IMR-90 (cell line): ENCODE measurements at regions not wholly inside any gene's neighbourhood (a gene's known extent, or its start where the extent isn't known, plus 50 kb on each side); places are given as distances from the start of the nearest gene placed in this dataset.

ENCODE experiments used
- ATAC-seq: fragments of 200-7000 bp; cut with Tn5 transposase; 2 replicates; pipeline ENCODE4 v1.9.1; 2020; ENCODE audit warnings: low read depth, mild to moderate bottlenecking, moderate library complexity
- BruUV-seq: library from RNA; stranded (reverse); fragments of 400-500 nt; replicated peaks from 2 replicates; lab custom pipeline; 2021; lab: Mats Ljungman, UMichigan
- CTCF ChIA-PET: fragments of 300-600 bp; formaldehyde crosslinking; extraction: SDS; loops from one replicate; lab custom pipeline; 2021; ENCODE audit warnings: antibody characterized with exemption; lab: Yijun Ruan, JAX
- POLR2A ChIA-PET: fragments of 300-600 bp; sonication (Branson Sonifier 250); formaldehyde crosslinking; loops from one replicate; lab custom pipeline; 2022; ENCODE audit warnings: antibody characterized with exemption; ENCODE audit not compliant: unreplicated experiment; lab: Charles Lee
- DNase-seq: peaks from one replicate; pipeline ENCODE4 v3.0.0; 2013
- H2AFZ ChIP-seq: replicated peaks from 2 replicates; pipeline ENCODE3; 2013; ENCODE audit warnings: low read length, mild to moderate bottlenecking; ENCODE audit not compliant: poor library complexity
- H2AK5ac ChIP-seq: 2 replicates; pipeline ENCODE4 v1.6.1; 2013; ENCODE audit warnings: low read depth, low read length, inconsistent platforms
- H2AK9ac ChIP-seq: replicated peaks from 2 replicates; pipeline ENCODE3; 2013; ENCODE audit warnings: mild to moderate bottlenecking, low read depth, low read length, moderate library complexity; ENCODE audit not compliant: poor library complexity
- H2BK120ac ChIP-seq: 2 replicates; pipeline ENCODE4 v1.6.1; 2013; ENCODE audit warnings: low read depth, low read length, inconsistent platforms
- H2BK15ac ChIP-seq: 3 replicates; pipeline ENCODE4 v1.6.1; 2013; ENCODE audit warnings: low read depth, low read length, inconsistent platforms
- H2BK20ac ChIP-seq: 2 replicates; pipeline ENCODE4 v1.6.1; 2013; ENCODE audit warnings: low read depth, mild to moderate bottlenecking, inconsistent platforms, low read length, moderate library complexity
- H2BK5ac ChIP-seq: 2 replicates; pipeline ENCODE4 v1.6.1; 2013; ENCODE audit warnings: mild to moderate bottlenecking, low read depth, low read length, inconsistent platforms; ENCODE audit not compliant: poor library complexity, severe bottlenecking
- H3K14ac ChIP-seq: replicated peaks from 2 replicates; pipeline ENCODE4 v1.6.1; 2013; ENCODE audit warnings: low read depth, low read length, inconsistent platforms
- H3K18ac ChIP-seq: 2 replicates; pipeline ENCODE4 v1.6.1; 2013; ENCODE audit warnings: low read depth, low read length, control low read depth
- H3K23ac ChIP-seq: 2 replicates; pipeline ENCODE4 v1.6.1; 2013; ENCODE audit warnings: low read depth, low read length, inconsistent platforms
- H3K27ac ChIP-seq: 2 replicates; pipeline ENCODE4 v1.5.1; 2013; ENCODE audit warnings: mild to moderate bottlenecking, control low read depth, low read length; ENCODE audit not compliant: insufficient read depth
- H3K27me3 ChIP-seq: 2 replicates; pipeline ENCODE4 v1.6.1; 2013; ENCODE audit warnings: low read length; ENCODE audit not compliant: control insufficient read depth, insufficient read depth
- H3K36me3 ChIP-seq: 2 replicates; pipeline ENCODE4 v1.6.1; 2013; ENCODE audit warnings: low read length, mixed read lengths; ENCODE audit not compliant: control insufficient read depth, insufficient read depth
- H3K4ac ChIP-seq: 2 replicates; pipeline ENCODE4 v1.6.1; 2013; ENCODE audit warnings: low read depth, low read length, inconsistent platforms
- H3K4me1 ChIP-seq: 2 replicates; pipeline ENCODE4 v1.6.1; 2013; ENCODE audit warnings: low read length, mixed read lengths; ENCODE audit not compliant: control insufficient read depth, insufficient read depth
- H3K4me2 ChIP-seq: 2 replicates; pipeline ENCODE4 v1.6.1; 2013; ENCODE audit warnings: low read depth, mild to moderate bottlenecking, control low read depth, low read length, moderate library complexity
- H3K4me3 ChIP-seq: 2 replicates; pipeline ENCODE4 v1.5.1; 2013; ENCODE audit warnings: low read depth, mild to moderate bottlenecking, control low read depth, low read length, moderate library complexity; ENCODE audit not compliant: insufficient read depth
- H3K56ac ChIP-seq: 2 replicates; pipeline ENCODE4 v1.6.1; 2013; ENCODE audit warnings: low read length, inconsistent platforms; ENCODE audit not compliant: insufficient read depth; ENCODE audit errors: extremely low read depth
- H3K79me1 ChIP-seq, 2 experiments: 2 replicates each; pipeline ENCODE4 v1.6.1; 2013; ENCODE audit warnings: low read length in 2 of 2, inconsistent platforms in 1 of 2, low read depth in 1 of 2
- H3K9ac ChIP-seq: 2 replicates; pipeline ENCODE4 v1.6.1; 2013; ENCODE audit warnings: low read depth, low read length, control low read depth
- H3K9me1 ChIP-seq: 2 replicates; pipeline ENCODE4 v1.6.1; 2013; ENCODE audit warnings: low read length, inconsistent platforms; ENCODE audit not compliant: insufficient read depth
- H3K9me3 ChIP-seq: 2 replicates; pipeline ENCODE4 v1.6.1; 2013; ENCODE audit warnings: low read length; ENCODE audit not compliant: control insufficient read depth, insufficient read depth
- H4K20me1 ChIP-seq: 2 replicates; pipeline ENCODE4 v1.6.1; 2013; ENCODE audit warnings: low read length, inconsistent platforms; ENCODE audit not compliant: insufficient read depth
- H4K5ac ChIP-seq: 2 replicates; pipeline ENCODE4 v1.6.1; 2013; ENCODE audit warnings: mild to moderate bottlenecking, low read depth, low read length, control low read depth
- H4K8ac ChIP-seq, 2 experiments: 2 replicates each; pipeline ENCODE4 v1.6.1; 2013; ENCODE audit warnings: low read depth in 2 of 2, low read length in 2 of 2, control low read depth in 1 of 2, inconsistent platforms in 1 of 2
- H4K91ac ChIP-seq: 2 replicates; pipeline ENCODE4 v1.6.1; 2013; ENCODE audit warnings: low read depth, low read length, inconsistent platforms; ENCODE audit not compliant: insufficient read depth
- BHLHE40 ChIP-seq: fragments of 150-350 bp; IDR thresholded peaks from 2 replicates; pipeline ENCODE4 v1.6.1; 2016; ENCODE audit warnings: mild to moderate bottlenecking, low read depth, low read length
- CEBPB ChIP-seq: IDR thresholded peaks from 2 replicates; pipeline ENCODE4 v1.6.1; 2012; ENCODE audit warnings: low read depth, low read length, improper control_type of control experiment
- MAFK ChIP-seq: IDR thresholded peaks from 2 replicates; pipeline ENCODE4 v1.6.1; 2012; ENCODE audit warnings: low read depth, low read length, improper control_type of control experiment
- MAZ ChIP-seq: IDR thresholded peaks from 2 replicates; pipeline ENCODE4 v1.6.1; 2012; ENCODE audit warnings: low read depth, mild to moderate bottlenecking, low read length, improper control_type of control experiment, moderate library complexity, borderline replicate concordance
- MXI1 ChIP-seq: IDR thresholded peaks from 2 replicates; pipeline ENCODE4 v1.6.1; 2012; ENCODE audit warnings: low read depth, mild to moderate bottlenecking, low read length, moderate library complexity, borderline replicate concordance
- POLR2A ChIP-seq: IDR thresholded peaks from 2 replicates; pipeline ENCODE4 v1.6.1; 2012; ENCODE audit warnings: mild to moderate bottlenecking, low read depth, low read length
- RAD21 ChIP-seq: IDR thresholded peaks from 2 replicates; pipeline ENCODE4 v1.6.1; 2012; ENCODE audit warnings: low read length, improper control_type of control experiment
- RFX5 ChIP-seq: IDR thresholded peaks from 2 replicates; pipeline ENCODE4 v1.8.0; 2012; ENCODE audit warnings: low read depth, mild to moderate bottlenecking, low read length, moderate library complexity
- SMC3 ChIP-seq: fragments of 150-350 bp; IDR thresholded peaks from 2 replicates; pipeline ENCODE4 v1.6.1; 2016; ENCODE audit warnings: low read depth, mild to moderate bottlenecking, antibody characterized with exemption, low read length, moderate library complexity
- WGBS, 2 experiments: methylation state at CpG; one replicate each; pipeline versions ENCODE4 v1.1.5 to v1.1.7; 2013; ENCODE audit warnings: missing lambda C conversion rate in 2 of 2; ENCODE audit not compliant: insufficient read length in 1 of 2; ENCODE audit errors: extremely low coverage in 2 of 2; 5-methylcytosine and 5-hydroxymethylcytosine counted together
- dilution Hi-C: fragments of 300-500 bp; cut with HindIII; formaldehyde crosslinking; loops from one replicate; pipeline ENCODE4 v1.14.3; 2018; ENCODE audit warnings: low sequenced_read_pairs; ENCODE audit not compliant: unreplicated experiment
- in situ Hi-C: fragments of 300-500 bp; cut with MboI; formaldehyde crosslinking; loops from 3 replicates; pipeline ENCODE4 v1.14.3; 2019; ENCODE audit warnings: low sequenced_read_pairs, inconsistent platforms, mixed read lengths
- intact Hi-C: fragments of 100-400 bp; cut with micrococcal nuclease; formaldehyde crosslinking; loops from 2 replicates; pipeline ENCODE4 v1.10.0; 2022

DNA sequence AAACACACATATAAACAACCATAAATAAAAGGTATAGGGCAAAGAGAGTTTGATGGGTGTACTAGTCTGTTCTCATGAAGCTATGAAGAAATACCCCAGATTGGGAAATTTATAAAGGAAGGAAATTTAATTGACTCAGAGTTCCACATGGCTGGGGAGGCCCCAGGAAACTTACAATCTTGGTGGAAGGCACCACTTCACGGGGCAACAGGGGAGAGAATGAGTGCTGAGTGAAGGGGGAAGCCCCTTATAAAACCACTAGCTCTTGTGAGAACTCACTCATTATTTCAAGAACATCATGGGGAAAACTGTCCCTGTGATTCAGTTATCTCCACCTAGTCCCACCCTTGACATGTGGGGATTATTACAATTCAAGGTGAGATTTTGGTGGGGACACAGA is 385.9 kb upstream of the ANO5 start:
- POLR2A ChIA-PET: no interaction called here
- Histone ChIP-seq H3K9ac (no peak overlapping the region), H4K8ac (no peak overlapping the region), H3K27ac (no peak overlapping the region), H3K4ac (no peak overlapping the region), H3K4me1 (no peaks in the 10 kb centered on the region), H2BK20ac (no peak overlapping the region), H2BK5ac (no peak overlapping the region), H3K27me3 (no peaks in the 10 kb centered on the region), H4K20me1 (no peaks in the 10 kb centered on the region), H3K79me1 (no peaks in the 10 kb centered on the region), H3K9me1 (no peaks in the 10 kb centered on the region), H2BK15ac (no peak overlapping the region), H2AFZ (no peak overlapping the region), H2AK5ac (no peak overlapping the region), H3K56ac (no peak overlapping the region), H3K23ac (no peak overlapping the region), H2BK120ac (no peak overlapping the region), H3K36me3 (no peaks in the 10 kb centered on the region), H4K91ac (no peak overlapping the region), H3K18ac (no peak overlapping the region), H3K4me2 (no peak overlapping the region), H2AK9ac (no peak overlapping the region), H3K4me3 (no peak overlapping the region), H3K14ac (no peak overlapping the region), H4K5ac (no peak overlapping the region), H3K9me3 (peaks cover 19% of the 10 kb centered on the region)
- ATAC-seq (no peak), DNase-seq (no peak)
- dilution Hi-C loops (no loop called here), in situ Hi-C loops (no loop called here), intact Hi-C loops (no loop called here)
- WGBS, 2 experiments: no CpG with 5 or more reads among the region's 1 CpG
- BruUV-seq: no TSS peak
- TF ChIP-seq BHLHE40 (no peak), MXI1 (no peak), RFX5 (no peak), MAZ (no peak), POLR2A (no peak), RAD21 (no peak), CEBPB (no peak), SMC3 (no peak), MAFK (no peak)
- CTCF ChIA-PET: no interaction called here
